Endothelial cell of umbilical vein (primary cell): ENCODE measurements at regions not wholly inside any gene's neighbourhood (a gene's known extent, or its start where the extent isn't known, plus 50 kb on each side); places are given as distances from the start of the nearest gene placed in this dataset.

Source experiments
- BruUV-seq: library from RNA; stranded (reverse); fragments of 400-500 nt; replicated peaks from 2 replicates; lab custom pipeline; 2021; lab: Mats Ljungman, UMichigan
- CTCF ChIA-PET: fragments of 300-600, 350-600 bp; sonication (Branson Sonifier 250); formaldehyde crosslinking; loops from one replicate; lab custom pipeline; 2021; ENCODE audit warnings: antibody characterized with exemption, inconsistent platforms; lab: Charles Lee
- POLR2A ChIA-PET: fragments of 300-600, 350-600 bp; sonication (Branson Sonifier 250); formaldehyde crosslinking; loops from one replicate; lab custom pipeline; 2021; ENCODE audit warnings: antibody characterized with exemption, inconsistent platforms; lab: Charles Lee
- DNase-seq: peaks from one replicate; pipeline ENCODE4 v3.0.0-alpha.2; 2011; ENCODE audit warnings: low read depth, low spot score
- FAIRE-seq: peaks from 2 replicates; lab custom pipeline; 2011; peaks lifted over from hg19 to GRCh38; lab: Jason Lieb, UNC
- H2AFZ ChIP-seq: 2 replicates; pipeline ENCODE4 v1.6.0; 2012; ENCODE audit warnings: low read depth, low read length, control low read depth, inconsistent platforms
- H3K27ac ChIP-seq: 2 replicates; pipeline ENCODE4 v1.5.1; 2011; ENCODE audit warnings: low read depth, mild to moderate bottlenecking, control low read depth, low read length, moderate library complexity; ENCODE audit not compliant: insufficient read depth
- H3K27me3 ChIP-seq, 2 experiments: 2 replicates each; pipeline versions ENCODE4 v1.6.0 to v1.6.1; 2011; ENCODE audit warnings: low read length in 2 of 2, mixed read lengths in 1 of 2; ENCODE audit not compliant: control insufficient read depth in 2 of 2, insufficient read depth in 2 of 2
- H3K36me3 ChIP-seq, 2 experiments: 2 replicates in 1 of 2; 3 replicates in 1 of 2; pipeline ENCODE4 v1.5.1; 2011; ENCODE audit warnings: low read length in 2 of 2, mild to moderate bottlenecking in 1 of 2, moderate library complexity in 1 of 2; ENCODE audit not compliant: control insufficient read depth in 2 of 2, insufficient read depth in 2 of 2; ENCODE audit errors: extremely low read depth in 1 of 2
- H3K4me1 ChIP-seq: 3 replicates; pipeline ENCODE4 v1.5.1; 2011; ENCODE audit warnings: mild to moderate bottlenecking, low read length; ENCODE audit not compliant: control insufficient read depth, insufficient read depth; ENCODE audit errors: extremely low read depth
- H3K4me2 ChIP-seq: 2 replicates; pipeline ENCODE4 v1.6.1; 2011; ENCODE audit warnings: low read length, control low read depth, mixed read lengths; ENCODE audit not compliant: insufficient read depth
- H3K4me3 ChIP-seq, 3 experiments: fragments of 200-600 bp in 1 of 3; sonication (generic), shearing (Covaris generic) in 1 of 3; replicated peaks in 1 of 3; 2 replicates each; pipeline ENCODE4 v1.5.1; 2011 to 2016; ENCODE audit warnings: control low read depth in 3 of 3, low read length in 3 of 3, mild to moderate bottlenecking in 2 of 3, inconsistent platforms in 1 of 3, low read depth in 1 of 3, moderate library complexity in 1 of 3; ENCODE audit not compliant: insufficient read depth in 1 of 3
- H3K79me2 ChIP-seq: 2 replicates; pipeline ENCODE4 v1.6.0; 2012; ENCODE audit warnings: low read length, inconsistent platforms; ENCODE audit not compliant: control insufficient read depth, insufficient read depth
- H3K9ac ChIP-seq: replicated peaks from 2 replicates; pipeline ENCODE3; 2011; ENCODE audit warnings: low read length, control low read depth; ENCODE audit not compliant: insufficient read depth; ENCODE audit errors: extremely low read depth
- H3K9me1 ChIP-seq: replicated peaks from 3 replicates; pipeline ENCODE4 v1.6.0; 2011; ENCODE audit warnings: mild to moderate bottlenecking, low read length; ENCODE audit not compliant: control insufficient read depth, insufficient read depth; ENCODE audit errors: extremely low read depth
- H3K9me3 ChIP-seq: replicated peaks from 2 replicates; pipeline ENCODE4 v1.5.1; 2012; ENCODE audit warnings: low read length, inconsistent platforms; ENCODE audit not compliant: control insufficient read depth, insufficient read depth
- H4K20me1 ChIP-seq: replicated peaks from 2 replicates; pipeline ENCODE3; 2011; ENCODE audit warnings: mild to moderate bottlenecking, low read length; ENCODE audit not compliant: control insufficient read depth, insufficient read depth; ENCODE audit errors: extremely low read depth
- EZH2 ChIP-seq: IDR thresholded peaks from 2 replicates; pipeline ENCODE4 v1.6.1; 2012; ENCODE audit warnings: borderline replicate concordance, low read depth, mild to moderate bottlenecking, moderate library complexity, low read length, inconsistent platforms; ENCODE audit not compliant: severe bottlenecking
- FOS ChIP-seq: IDR thresholded peaks from 2 replicates; pipeline ENCODE4 v1.6.1; 2011; ENCODE audit warnings: mild to moderate bottlenecking, low read length, moderate library complexity, borderline replicate concordance; ENCODE audit not compliant: insufficient read depth
- GATA2 ChIP-seq: IDR thresholded peaks from 2 replicates; pipeline ENCODE4 v1.7.0; 2011; ENCODE audit warnings: low read depth, mild to moderate bottlenecking, moderate library complexity, mixed read lengths, low read length; ENCODE audit not compliant: insufficient read length, insufficient read depth
- MYC ChIP-seq: IDR thresholded peaks from one replicate; pipeline ENCODE4 v1.6.1; 2011; ENCODE audit warnings: mild to moderate bottlenecking, low read depth, low read length
- POLR2A ChIP-seq: IDR thresholded peaks from 2 replicates; pipeline ENCODE4 v1.6.1; 2012; ENCODE audit warnings: low read depth, mild to moderate bottlenecking, control low read depth, low read length
- POLR2AphosphoS5 ChIP-seq: IDR thresholded peaks from 2 replicates; pipeline ENCODE4 v1.6.1; 2012; ENCODE audit warnings: low read depth, mild to moderate bottlenecking, control low read depth, low read length, moderate library complexity; ENCODE audit not compliant: insufficient read depth
- dilution Hi-C: fragments of 300-500 bp; cut with MboI; formaldehyde crosslinking; loops from one replicate; pipeline ENCODE4 v1.15.0; 2019; ENCODE audit warnings: low sequenced_read_pairs; ENCODE audit not compliant: extremely low pct_ligation_motif_present
- intact Hi-C: fragments of 100-400 bp; cut with micrococcal nuclease; formaldehyde crosslinking; loops from one replicate; pipeline ENCODE4 v1.10.0; 2022
- TF ChIP-seq, protein P1 (sequence below), 2 donors: IDR thresholded peaks; 1 replicate in 1 of 2; 2 replicates in 1 of 2; pipeline ENCODE4 v1.5.1; 2011; ENCODE audit warnings: low read length in 2 of 2, mild to moderate bottlenecking in 2 of 2, moderate library complexity in 2 of 2, control low read depth in 1 of 2, inconsistent platforms in 1 of 2, low read depth in 1 of 2; ENCODE audit not compliant: insufficient read depth in 1 of 2; ENCODE audit errors: extremely low read depth in 1 of 2
- TF ChIP-seq, protein P2 (sequence below): IDR thresholded peaks from 2 replicates; pipeline ENCODE4 v1.6.1; 2011; ENCODE audit not compliant: insufficient read depth, insufficient read length

DNA sequence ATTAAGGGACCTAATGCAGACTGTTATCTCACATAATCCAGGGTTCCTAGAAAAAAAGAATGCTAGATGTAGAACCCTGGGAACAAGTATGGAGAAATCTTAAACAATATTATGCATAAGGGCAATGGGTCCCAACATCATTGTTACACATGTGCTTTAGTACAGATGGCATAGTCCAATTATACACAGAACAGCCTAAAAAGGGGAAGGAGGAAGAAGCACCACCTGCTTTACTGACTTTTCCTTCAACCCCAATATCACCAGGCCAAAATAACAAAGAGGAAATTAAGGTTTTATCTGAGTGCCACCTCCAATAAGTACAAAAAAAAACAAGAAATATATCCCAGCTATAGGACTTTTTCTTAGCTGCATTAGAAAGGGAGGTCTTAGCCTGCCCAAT is 211.9 kb downstream of the RPS4Y2 start:
- BruUV-seq: no TSS peak

DNA sequence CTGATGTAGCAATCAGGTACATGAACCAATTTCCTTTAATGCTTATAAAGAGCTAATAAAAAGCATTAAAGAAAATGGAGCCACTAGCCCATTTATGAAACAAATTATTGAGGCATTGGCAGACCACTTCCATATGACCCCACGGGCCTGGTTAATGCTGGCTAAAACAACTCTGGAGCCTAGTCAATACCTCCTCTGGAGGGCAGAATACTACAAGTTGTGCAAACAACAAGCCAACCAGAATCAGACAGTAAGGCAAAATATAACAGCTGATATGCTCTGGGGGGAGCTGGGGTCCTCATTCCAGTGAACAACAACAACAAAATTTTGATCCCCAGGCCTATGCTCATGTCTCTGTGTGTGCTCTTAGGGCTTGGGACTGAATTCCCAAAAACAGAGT is 212.3 kb downstream of the RPS4Y2 start:
- FAIRE-seq (no peak), DNase-seq (no peak)
- no peak overlapping the region for H2AFZ ChIP-seq
- no peaks in the 10 kb centered on the region for H3K36me3 ChIP-seq
- ChIA-PET CTCF (no interaction called here), POLR2A (no interaction called here)
- dilution Hi-C loops: no loop called here
- intact Hi-C loops: no loop called here
- H4K20me1 ChIP-seq: no peaks in the 10 kb centered on the region
- TF ChIP-seq FOS (no peak), POLR2A (no peak), MYC (no peak), EZH2 (no peak), POLR2AphosphoS5 (no peak)
- TF ChIP-seq, protein P1, sequence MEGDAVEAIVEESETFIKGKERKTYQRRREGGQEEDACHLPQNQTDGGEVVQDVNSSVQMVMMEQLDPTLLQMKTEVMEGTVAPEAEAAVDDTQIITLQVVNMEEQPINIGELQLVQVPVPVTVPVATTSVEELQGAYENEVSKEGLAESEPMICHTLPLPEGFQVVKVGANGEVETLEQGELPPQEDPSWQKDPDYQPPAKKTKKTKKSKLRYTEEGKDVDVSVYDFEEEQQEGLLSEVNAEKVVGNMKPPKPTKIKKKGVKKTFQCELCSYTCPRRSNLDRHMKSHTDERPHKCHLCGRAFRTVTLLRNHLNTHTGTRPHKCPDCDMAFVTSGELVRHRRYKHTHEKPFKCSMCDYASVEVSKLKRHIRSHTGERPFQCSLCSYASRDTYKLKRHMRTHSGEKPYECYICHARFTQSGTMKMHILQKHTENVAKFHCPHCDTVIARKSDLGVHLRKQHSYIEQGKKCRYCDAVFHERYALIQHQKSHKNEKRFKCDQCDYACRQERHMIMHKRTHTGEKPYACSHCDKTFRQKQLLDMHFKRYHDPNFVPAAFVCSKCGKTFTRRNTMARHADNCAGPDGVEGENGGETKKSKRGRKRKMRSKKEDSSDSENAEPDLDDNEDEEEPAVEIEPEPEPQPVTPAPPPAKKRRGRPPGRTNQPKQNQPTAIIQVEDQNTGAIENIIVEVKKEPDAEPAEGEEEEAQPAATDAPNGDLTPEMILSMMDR (IDR thresholded peaks at IDR 0.05; ENCODE audit: extremely low read depth in 1 of 2, insufficient read depth in 1 of 2, low read depth in 1 of 2, low read length in 2 of 2): no peak
- TF ChIP-seq, protein P2, sequence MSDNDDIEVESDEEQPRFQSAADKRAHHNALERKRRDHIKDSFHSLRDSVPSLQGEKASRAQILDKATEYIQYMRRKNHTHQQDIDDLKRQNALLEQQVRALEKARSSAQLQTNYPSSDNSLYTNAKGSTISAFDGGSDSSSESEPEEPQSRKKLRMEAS: no peak
- no peak overlapping the region for H3K4me3 ChIP-seq
- H3K27ac ChIP-seq: no peak overlapping the region
- no peak overlapping the region for H3K4me2 ChIP-seq
- no peaks in the 10 kb centered on the region for H3K9me3 ChIP-seq
- no peak overlapping the region for H3K9ac ChIP-seq
- no peaks in the 10 kb centered on the region for H3K9me1 ChIP-seq
- H3K4me1 ChIP-seq: no peaks in the 10 kb centered on the region
- H3K79me2 ChIP-seq: no peaks in the 10 kb centered on the region
- BruUV-seq: no TSS peak
- no peaks in the 10 kb centered on the region for H3K27me3 ChIP-seq

More for the DNA sequence above, 211.9 kb downstream of the RPS4Y2 start:
- Histone ChIP-seq H4K20me1 (no peaks in the 10 kb centered on the region), H3K4me1 (no peaks in the 10 kb centered on the region), H3K9ac (no peak overlapping the region), H3K4me3 (no peak overlapping the region), H3K4me2 (no peak overlapping the region), H2AFZ (no peak overlapping the region), H3K36me3 (no peaks in the 10 kb centered on the region), H3K27me3 (no peaks in the 10 kb centered on the region), H3K27ac (no peak overlapping the region), H3K9me1 (no peaks in the 10 kb centered on the region), H3K9me3 (no peaks in the 10 kb centered on the region), H3K79me2 (no peaks in the 10 kb centered on the region)
- dilution Hi-C loops (no loop called here), intact Hi-C loops (no loop called here)
- FAIRE-seq: no peak
- ChIA-PET CTCF (no interaction called here), POLR2A (no interaction called here)
- no peak for TF ChIP-seq GATA2
- DNase-seq: no peak
